Ascending aorta (tissue), 2 donors: ENCODE measurements at regions not wholly inside any gene's neighbourhood (a gene's known extent, or its start where the extent isn't known, plus 50 kb on each side); places are given as distances from the start of the nearest gene placed in this dataset.

Experiments
- DNase-seq, 2 donors: peaks; one replicate each; pipeline ENCODE4 v3.0.0-alpha.2; 2019; ENCODE audit warnings: low spot score in 2 of 2
- H3K27ac ChIP-seq, 2 donors: fragments of 200-600 bp; sonication (generic); one replicate each; pipeline ENCODE4 v1.5.1; 2016 to 2017; ENCODE audit warnings: mild to moderate bottlenecking in 1 of 2
- H3K27me3 ChIP-seq: fragments of 200-600 bp; sonication (generic); one replicate; pipeline ENCODE4 v1.5.1; 2017
- H3K36me3 ChIP-seq, 2 donors: fragments of 200-600 bp; sonication (generic); one replicate each; pipeline ENCODE4 v1.5.1; 2016
- H3K4me1 ChIP-seq, 2 donors: fragments of 200-600 bp; sonication (generic); one replicate each; pipeline ENCODE4 v1.5.1; 2016 to 2017; ENCODE audit warnings: mild to moderate bottlenecking in 1 of 2
- H3K4me3 ChIP-seq, 2 donors: fragments of 200-600 bp; sonication (generic); one replicate each; pipeline ENCODE4 v1.5.1; 2016 to 2017; ENCODE audit warnings: mild to moderate bottlenecking in 1 of 2
- H3K9me3 ChIP-seq, 2 donors: fragments of 200-600 bp; sonication (generic); one replicate each; pipeline ENCODE4 v1.5.1; 2016
- CTCF ChIP-seq, 3 experiments: fragments of 200-600 bp in 2 of 3; fragments of 450-650 bp in 1 of 3; sonication (generic) in 2 of 3; IDR thresholded peaks; one replicate each; pipeline ENCODE4 v1.5.1; 2016 to 2019; ENCODE audit warnings: antibody characterized with exemption in 3 of 3, mild to moderate bottlenecking in 1 of 3, moderate library complexity in 1 of 3
- intact Hi-C: fragments of 100-400 bp; cut with DNase I; formaldehyde crosslinking; loops from one replicate; pipeline ENCODE4 v1.15.1; 2023

GRCh38 chr3:23000371-23000770, 202.8 kb upstream of the UBE2E2 start:
- Histone ChIP-seq H3K4me3 (no peak overlapping the region), H3K27ac (no peak overlapping the region), H3K4me1 (no peaks in the 10 kb centered on the region), H3K36me3 (no peaks in the 10 kb centered on the region), H3K27me3 (no peaks in the 10 kb centered on the region), H3K9me3 (no peaks in the 10 kb centered on the region)
- intact Hi-C loops: no loop called here
- DNase-seq: no peak
- no peak for TF ChIP-seq CTCF (IDR thresholded peaks at IDR 0.05)

- no peaks in the 10 kb centered on the region for H3K27me3 ChIP-seq
- no peak for TF ChIP-seq CTCF (IDR thresholded peaks at IDR 0.05)
- intact Hi-C loops: no loop called here
- H3K9me3 ChIP-seq: no peaks in the 10 kb centered on the region
- no peaks in the 10 kb centered on the region for H3K36me3 ChIP-seq
- no peak overlapping the region for H3K4me3 ChIP-seq
- no peak for DNase-seq
- no peak overlapping the region for H3K27ac ChIP-seq
- H3K4me1 ChIP-seq: no peaks in the 10 kb centered on the region
These were observed 201.0 kb upstream of the UBE2E2 start for GRCh38 chr3:23002151-23002550.

GRCh38 chr3:23002836-23003732, 200.0 kb upstream of the UBE2E2 start:
- Histone ChIP-seq H3K27me3 (no peaks in the 10 kb centered on the region), H3K36me3 (no peaks in the 10 kb centered on the region), H3K4me1 (no peaks in the 10 kb centered on the region), H3K9me3 (no peaks in the 10 kb centered on the region), H3K27ac (no peak overlapping the region), H3K4me3 (no peak overlapping the region)
- intact Hi-C loops: no loop called here
- TF ChIP-seq CTCF (IDR thresholded peaks at IDR 0.05): no peak
- no peak for DNase-seq

GRCh38 chr3:23003733-23004046, 199.4 kb upstream of the UBE2E2 start:
- no peaks in the 10 kb centered on the region for H3K9me3 ChIP-seq
- H3K27me3 ChIP-seq: no peaks in the 10 kb centered on the region
- no peak overlapping the region for H3K4me3 ChIP-seq
- H3K27ac ChIP-seq: no peak overlapping the region
- DNase-seq: no peak
- H3K36me3 ChIP-seq: no peaks in the 10 kb centered on the region
- intact Hi-C loops: no loop called here
- no peak for TF ChIP-seq CTCF (IDR thresholded peaks at IDR 0.05)
- no peaks in the 10 kb centered on the region for H3K4me1 ChIP-seq

- intact Hi-C loops: no loop called here
- Histone ChIP-seq H3K27ac (no peak overlapping the region), H3K36me3 (no peaks in the 10 kb centered on the region), H3K27me3 (no peaks in the 10 kb centered on the region), H3K9me3 (no peaks in the 10 kb centered on the region), H3K4me1 (no peaks in the 10 kb centered on the region), H3K4me3 (no peak overlapping the region)
- no peak for TF ChIP-seq CTCF (IDR thresholded peaks at IDR 0.05)
- DNase-seq: no peak
These were observed 198.2 kb upstream of the UBE2E2 start for GRCh38 chr3:23004971-23005370.
